K562 (cell line): ENCODE measurements at regions not wholly inside any gene's neighbourhood (a gene's known extent, or its start where the extent isn't known, plus 50 kb on each side); places are given as distances from the start of the nearest gene placed in this dataset.
A peak's percentile ranks its signal among the peaks of the same experiment; 100 is the strongest.

Experiments used
- BRD4 ChIP-seq: fragments of 200-600 bp; sonication (generic); IDR thresholded peaks from 2 replicates; pipeline ENCODE4 v1.6.1; 2017; ENCODE audit warnings: inconsistent platforms
- DPF2 ChIP-seq: fragments of 450-650 bp; IDR thresholded peaks from 2 replicates; pipeline ENCODE4 v1.6.1; 2016
- EP400 ChIP-seq: fragments of 450-650 bp; IDR thresholded peaks from 2 replicates; pipeline ENCODE4 v1.6.1; 2017; ENCODE audit warnings: antibody characterized with exemption, mild to moderate bottlenecking, moderate library complexity
- FOXJ2 ChIP-seq: fragments of 200-800 bp; sonication (Bioruptor generic); IDR thresholded peaks from 2 replicates; pipeline ENCODE4 v1.6.1; 2016; ENCODE audit warnings: missing genetic modification characterization, missing compliant biosample characterization
- FOXP1 ChIP-seq: sonication (generic); formaldehyde crosslinking; IDR thresholded peaks from 2 replicates; pipeline ENCODE4 v1.8.0; 2022; ENCODE audit warnings: mild to moderate bottlenecking, missing genetic modification reagents
- HDGF ChIP-seq: fragments of 450-650 bp; IDR thresholded peaks from 2 replicates; pipeline ENCODE4 v1.6.1; 2016
- HNRNPL ChIP-seq: fragments of 200-400 bp; formaldehyde crosslinking; IDR thresholded peaks from 2 replicates; pipeline ENCODE4 v1.6.1; 2017; ENCODE audit warnings: low read depth, mild to moderate bottlenecking, low read length
- LCOR ChIP-seq: sonication (generic); formaldehyde crosslinking; IDR thresholded peaks from 2 replicates; pipeline ENCODE4 v1.8.0; 2022; ENCODE audit warnings: mild to moderate bottlenecking, missing genetic modification reagents
- MEF2A ChIP-seq: IDR thresholded peaks from 2 replicates; pipeline ENCODE4 v1.6.1; 2011; ENCODE audit warnings: low read depth, mild to moderate bottlenecking, low read length, moderate library complexity; ENCODE audit not compliant: control insufficient read depth
- NFIC ChIP-seq: fragments of 450-650 bp; IDR thresholded peaks from 2 replicates; pipeline ENCODE4 v1.6.1; 2017; ENCODE audit warnings: mild to moderate bottlenecking, inconsistent platforms
- SIN3A ChIP-seq, 2 experiments: fragments of 150-350 bp in 1 of 2; IDR thresholded peaks; 2 replicates each; pipeline ENCODE4 v1.6.1; 2011 to 2016; ENCODE audit warnings: borderline replicate concordance in 2 of 2, low read depth in 2 of 2, low read length in 2 of 2, mild to moderate bottlenecking in 2 of 2, moderate library complexity in 2 of 2; ENCODE audit not compliant: control insufficient read depth in 1 of 2
- ZBTB17 ChIP-seq: fragments of 450-650 bp; formaldehyde crosslinking; IDR thresholded peaks from 2 replicates; pipeline ENCODE4 v1.4.0; 2020; ENCODE audit warnings: mild to moderate bottlenecking
- ZNF695 ChIP-seq: fragments of 450-650 bp; formaldehyde crosslinking; IDR thresholded peaks from 2 replicates; pipeline ENCODE4 v1.4.0; 2020; ENCODE audit warnings: mild to moderate bottlenecking, moderate library complexity
- ZNF785 ChIP-seq: fragments of 250-450 bp; sonication (Bioruptor Pico); IDR thresholded peaks from 2 replicates; pipeline ENCODE4 v1.4.0; 2020; ENCODE audit warnings: mild to moderate bottlenecking
- TF ChIP-seq, protein P1 (sequence below): fragments of 250-450 bp; sonication (Bioruptor Pico); IDR thresholded peaks from 2 replicates; pipeline ENCODE4 v1.4.0; 2020; ENCODE audit warnings: mild to moderate bottlenecking, moderate library complexity, borderline replicate concordance
- TF ChIP-seq, protein P2 (sequence below): sonication (generic); formaldehyde crosslinking; IDR thresholded peaks from 2 replicates; pipeline ENCODE4 v1.8.1; 2023; ENCODE audit warnings: missing genetic modification reagents, mild to moderate bottlenecking, borderline replicate concordance
- TF ChIP-seq, protein P3 (sequence below): fragments of 250-450 bp; sonication (Bioruptor Pico); IDR thresholded peaks from 2 replicates; pipeline ENCODE4 v1.4.0; 2020; ENCODE audit warnings: mild to moderate bottlenecking, moderate library complexity
- TF ChIP-seq, protein P4 (sequence below): fragments of 250-450 bp; sonication (Bioruptor Pico); IDR thresholded peaks from 2 replicates; pipeline ENCODE4 v1.4.0; 2020

DNA sequence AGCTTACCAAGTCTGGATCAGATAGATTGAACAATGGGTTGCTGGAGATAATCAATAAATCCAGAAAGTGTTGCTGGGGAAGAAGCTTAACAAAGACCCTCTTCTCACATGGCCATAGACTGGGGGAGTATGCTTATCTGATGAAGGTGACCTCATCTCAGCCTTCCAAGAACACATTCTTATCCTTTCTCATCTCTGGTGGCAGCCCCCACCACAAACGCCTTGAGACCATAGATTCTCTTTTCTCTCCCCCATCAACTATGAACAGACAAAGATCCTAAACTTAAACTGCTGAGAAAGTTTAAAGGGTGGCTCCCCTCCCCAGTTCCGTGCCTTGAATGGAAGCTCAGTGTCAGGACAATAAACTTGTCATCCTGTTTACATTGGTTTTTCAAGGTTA, 428.7 kb upstream of the TRIB2 start (continued):
- TF ChIP-seq, protein P1, sequence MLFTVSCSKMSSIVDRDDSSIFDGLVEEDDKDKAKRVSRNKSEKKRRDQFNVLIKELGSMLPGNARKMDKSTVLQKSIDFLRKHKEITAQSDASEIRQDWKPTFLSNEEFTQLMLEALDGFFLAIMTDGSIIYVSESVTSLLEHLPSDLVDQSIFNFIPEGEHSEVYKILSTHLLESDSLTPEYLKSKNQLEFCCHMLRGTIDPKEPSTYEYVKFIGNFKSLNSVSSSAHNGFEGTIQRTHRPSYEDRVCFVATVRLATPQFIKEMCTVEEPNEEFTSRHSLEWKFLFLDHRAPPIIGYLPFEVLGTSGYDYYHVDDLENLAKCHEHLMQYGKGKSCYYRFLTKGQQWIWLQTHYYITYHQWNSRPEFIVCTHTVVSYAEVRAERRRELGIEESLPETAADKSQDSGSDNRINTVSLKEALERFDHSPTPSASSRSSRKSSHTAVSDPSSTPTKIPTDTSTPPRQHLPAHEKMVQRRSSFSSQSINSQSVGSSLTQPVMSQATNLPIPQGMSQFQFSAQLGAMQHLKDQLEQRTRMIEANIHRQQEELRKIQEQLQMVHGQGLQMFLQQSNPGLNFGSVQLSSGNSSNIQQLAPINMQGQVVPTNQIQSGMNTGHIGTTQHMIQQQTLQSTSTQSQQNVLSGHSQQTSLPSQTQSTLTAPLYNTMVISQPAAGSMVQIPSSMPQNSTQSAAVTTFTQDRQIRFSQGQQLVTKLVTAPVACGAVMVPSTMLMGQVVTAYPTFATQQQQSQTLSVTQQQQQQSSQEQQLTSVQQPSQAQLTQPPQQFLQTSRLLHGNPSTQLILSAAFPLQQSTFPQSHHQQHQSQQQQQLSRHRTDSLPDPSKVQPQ (CRISPR knock-in tag): no peak
- no peak for TF ChIP-seq MEF2A
- TF ChIP-seq LCOR: no peak
- no peak for TF ChIP-seq ZNF695 (CRISPR knock-in tag)
- TF ChIP-seq ZNF785: no peak
- TF ChIP-seq HNRNPL: no peak
- TF ChIP-seq SIN3A (IDR thresholded peaks at IDR 0.05; ENCODE audit: borderline replicate concordance in 2 of 2, control insufficient read depth in 1 of 2, low read depth in 2 of 2, low read length in 2 of 2): no peak
- TF ChIP-seq HDGF: no peak
- TF ChIP-seq FOXJ2: 0 out of 2 replicates have a peak, but pooled peaks have one; percentile 42
- TF ChIP-seq DPF2: peak; percentile 92
- TF ChIP-seq, protein P2, sequence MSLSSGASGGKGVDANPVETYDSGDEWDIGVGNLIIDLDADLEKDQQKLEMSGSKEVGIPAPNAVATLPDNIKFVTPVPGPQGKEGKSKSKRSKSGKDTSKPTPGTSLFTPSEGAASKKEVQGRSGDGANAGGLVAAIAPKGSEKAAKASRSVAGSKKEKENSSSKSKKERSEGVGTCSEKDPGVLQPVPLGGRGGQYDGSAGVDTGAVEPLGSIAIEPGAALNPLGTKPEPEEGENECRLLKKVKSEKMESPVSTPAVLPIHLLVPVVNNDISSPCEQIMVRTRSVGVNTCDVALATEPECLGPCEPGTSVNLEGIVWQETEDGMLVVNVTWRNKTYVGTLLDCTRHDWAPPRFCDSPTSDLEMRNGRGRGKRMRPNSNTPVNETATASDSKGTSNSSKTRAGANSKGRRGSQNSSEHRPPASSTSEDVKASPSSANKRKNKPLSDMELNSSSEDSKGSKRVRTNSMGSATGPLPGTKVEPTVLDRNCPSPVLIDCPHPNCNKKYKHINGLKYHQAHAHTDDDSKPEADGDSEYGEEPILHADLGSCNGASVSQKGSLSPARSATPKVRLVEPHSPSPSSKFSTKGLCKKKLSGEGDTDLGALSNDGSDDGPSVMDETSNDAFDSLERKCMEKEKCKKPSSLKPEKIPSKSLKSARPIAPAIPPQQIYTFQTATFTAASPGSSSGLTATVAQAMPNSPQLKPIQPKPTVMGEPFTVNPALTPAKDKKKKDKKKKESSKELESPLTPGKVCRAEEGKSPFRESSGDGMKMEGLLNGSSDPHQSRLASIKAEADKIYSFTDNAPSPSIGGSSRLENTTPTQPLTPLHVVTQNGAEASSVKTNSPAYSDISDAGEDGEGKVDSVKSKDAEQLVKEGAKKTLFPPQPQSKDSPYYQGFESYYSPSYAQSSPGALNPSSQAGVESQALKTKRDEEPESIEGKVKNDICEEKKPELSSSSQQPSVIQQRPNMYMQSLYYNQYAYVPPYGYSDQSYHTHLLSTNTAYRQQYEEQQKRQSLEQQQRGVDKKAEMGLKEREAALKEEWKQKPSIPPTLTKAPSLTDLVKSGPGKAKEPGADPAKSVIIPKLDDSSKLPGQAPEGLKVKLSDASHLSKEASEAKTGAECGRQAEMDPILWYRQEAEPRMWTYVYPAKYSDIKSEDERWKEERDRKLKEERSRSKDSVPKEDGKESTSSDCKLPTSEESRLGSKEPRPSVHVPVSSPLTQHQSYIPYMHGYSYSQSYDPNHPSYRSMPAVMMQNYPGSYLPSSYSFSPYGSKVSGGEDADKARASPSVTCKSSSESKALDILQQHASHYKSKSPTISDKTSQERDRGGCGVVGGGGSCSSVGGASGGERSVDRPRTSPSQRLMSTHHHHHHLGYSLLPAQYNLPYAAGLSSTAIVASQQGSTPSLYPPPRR (CRISPR knock-in tag): no peak
- no peak for TF ChIP-seq FOXP1
- TF ChIP-seq BRD4: no peak
- TF ChIP-seq, protein P3, sequence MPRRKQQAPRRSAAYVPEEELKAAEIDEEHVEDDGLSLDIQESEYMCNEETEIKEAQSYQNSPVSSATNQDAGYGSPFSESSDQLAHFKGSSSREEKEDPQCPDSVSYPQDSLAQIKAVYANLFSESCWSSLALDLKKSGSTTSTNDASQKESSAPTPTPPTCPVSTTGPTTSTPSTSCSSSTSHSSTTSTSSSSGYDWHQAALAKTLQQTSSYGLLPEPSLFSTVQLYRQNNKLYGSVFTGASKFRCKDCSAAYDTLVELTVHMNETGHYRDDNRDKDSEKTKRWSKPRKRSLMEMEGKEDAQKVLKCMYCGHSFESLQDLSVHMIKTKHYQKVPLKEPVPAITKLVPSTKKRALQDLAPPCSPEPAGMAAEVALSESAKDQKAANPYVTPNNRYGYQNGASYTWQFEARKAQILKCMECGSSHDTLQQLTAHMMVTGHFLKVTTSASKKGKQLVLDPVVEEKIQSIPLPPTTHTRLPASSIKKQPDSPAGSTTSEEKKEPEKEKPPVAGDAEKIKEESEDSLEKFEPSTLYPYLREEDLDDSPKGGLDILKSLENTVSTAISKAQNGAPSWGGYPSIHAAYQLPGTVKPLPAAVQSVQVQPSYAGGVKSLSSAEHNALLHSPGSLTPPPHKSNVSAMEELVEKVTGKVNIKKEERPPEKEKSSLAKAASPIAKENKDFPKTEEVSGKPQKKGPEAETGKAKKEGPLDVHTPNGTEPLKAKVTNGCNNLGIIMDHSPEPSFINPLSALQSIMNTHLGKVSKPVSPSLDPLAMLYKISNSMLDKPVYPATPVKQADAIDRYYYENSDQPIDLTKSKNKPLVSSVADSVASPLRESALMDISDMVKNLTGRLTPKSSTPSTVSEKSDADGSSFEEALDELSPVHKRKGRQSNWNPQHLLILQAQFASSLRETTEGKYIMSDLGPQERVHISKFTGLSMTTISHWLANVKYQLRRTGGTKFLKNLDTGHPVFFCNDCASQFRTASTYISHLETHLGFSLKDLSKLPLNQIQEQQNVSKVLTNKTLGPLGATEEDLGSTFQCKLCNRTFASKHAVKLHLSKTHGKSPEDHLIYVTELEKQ (CRISPR knock-in tag): no peak
- no peak; the same call in 1 of the 2 replicates for TF ChIP-seq EP400
- TF ChIP-seq, protein P4, sequence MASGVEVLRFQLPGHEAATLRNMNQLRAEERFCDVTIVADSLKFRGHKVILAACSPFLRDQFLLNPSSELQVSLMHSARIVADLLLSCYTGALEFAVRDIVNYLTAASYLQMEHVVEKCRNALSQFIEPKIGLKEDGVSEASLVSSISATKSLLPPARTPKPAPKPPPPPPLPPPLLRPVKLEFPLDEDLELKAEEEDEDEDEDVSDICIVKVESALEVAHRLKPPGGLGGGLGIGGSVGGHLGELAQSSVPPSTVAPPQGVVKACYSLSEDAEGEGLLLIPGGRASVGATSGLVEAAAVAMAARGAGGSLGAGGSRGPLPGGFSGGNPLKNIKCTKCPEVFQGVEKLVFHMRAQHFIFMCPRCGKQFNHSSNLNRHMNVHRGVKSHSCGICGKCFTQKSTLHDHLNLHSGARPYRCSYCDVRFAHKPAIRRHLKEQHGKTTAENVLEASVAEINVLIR (CRISPR knock-in tag): no peak
- TF ChIP-seq ZBTB17 (CRISPR knock-in tag): 0 out of 2 replicates have a peak, but pooled peaks have one; percentile 16
- TF ChIP-seq NFIC: no peak
